ENCODE measurements at regions not wholly inside any gene's neighbourhood (a gene's known extent, or its start where the extent isn't known, plus 50 kb on each side); places are given as distances from the start of the nearest gene placed in this dataset.

- no peak overlapping the region for H3K27ac ChIP-seq
- no peak overlapping the region for H3K4me3 ChIP-seq (IDR thresholded peaks at IDR 0.05; ENCODE audit: insufficient read depth, low read depth, low read length)
- no peak overlapping the region for H3K4me2 ChIP-seq
- no peaks in the 10 kb centered on the region for H3K4me1 ChIP-seq (ENCODE audit: low read depth, poor library complexity, severe bottlenecking)
- no peak overlapping the region for H2AFZ ChIP-seq (ENCODE audit: low read depth)
- no peaks in the 10 kb centered on the region for H3K36me3 ChIP-seq (ENCODE audit: insufficient read depth)
- no peak overlapping the region for H3K9ac ChIP-seq
- no peaks in the 10 kb centered on the region for H3K27me3 ChIP-seq (ENCODE audit: insufficient read depth, low read depth)
- no peaks in the 10 kb centered on the region for H3K79me2 ChIP-seq (ENCODE audit: insufficient read depth, low read depth)
- H4K20me1 ChIP-seq (ENCODE audit: insufficient read depth): no peaks in the 10 kb centered on the region
- TF ChIP-seq CTCF (conservative IDR thresholded peaks at IDR 0.05; ENCODE audit: low read depth, low read length): no peak
These were observed 123.1 kb upstream of the KCNJ6 start for GRCh38 chr21:38039369-38039768.

DNA sequence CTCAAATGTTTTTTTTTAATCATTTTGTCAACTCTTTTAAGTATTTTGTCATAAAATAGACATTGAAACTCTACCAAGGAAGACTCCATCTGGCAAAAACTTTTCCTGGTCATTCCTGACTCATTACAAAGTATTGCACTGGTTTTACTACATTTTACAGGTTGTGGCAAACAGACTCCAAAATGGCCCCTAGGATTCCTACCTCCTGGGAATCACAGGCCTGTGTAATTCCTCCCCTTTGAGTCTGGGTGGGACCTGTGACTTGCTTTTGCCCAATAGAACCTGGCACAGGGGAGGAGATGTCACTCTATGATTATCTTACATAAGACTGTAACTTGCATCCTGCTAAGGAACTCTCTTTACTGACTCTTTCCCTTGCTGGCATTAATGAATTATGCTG is 123.6 kb upstream of the KCNJ6 start:
- Histone ChIP-seq H3K27ac (no peak overlapping the region), H4K20me1 (ENCODE audit: insufficient read depth) (no peaks in the 10 kb centered on the region), H3K4me1 (ENCODE audit: low read depth, poor library complexity, severe bottlenecking) (no peaks in the 10 kb centered on the region), H2AFZ (ENCODE audit: low read depth) (no peak overlapping the region), H3K9ac (no peak overlapping the region), H3K4me3 (IDR thresholded peaks at IDR 0.05; ENCODE audit: insufficient read depth, low read depth, low read length) (no peak overlapping the region), H3K4me2 (no peak overlapping the region), H3K27me3 (ENCODE audit: insufficient read depth, low read depth) (no peaks in the 10 kb centered on the region), H3K36me3 (ENCODE audit: insufficient read depth) (no peaks in the 10 kb centered on the region), H3K79me2 (ENCODE audit: insufficient read depth, low read depth) (no peaks in the 10 kb centered on the region)
- TF ChIP-seq CTCF (conservative IDR thresholded peaks at IDR 0.05; ENCODE audit: low read depth, low read length): no peak

DNA sequence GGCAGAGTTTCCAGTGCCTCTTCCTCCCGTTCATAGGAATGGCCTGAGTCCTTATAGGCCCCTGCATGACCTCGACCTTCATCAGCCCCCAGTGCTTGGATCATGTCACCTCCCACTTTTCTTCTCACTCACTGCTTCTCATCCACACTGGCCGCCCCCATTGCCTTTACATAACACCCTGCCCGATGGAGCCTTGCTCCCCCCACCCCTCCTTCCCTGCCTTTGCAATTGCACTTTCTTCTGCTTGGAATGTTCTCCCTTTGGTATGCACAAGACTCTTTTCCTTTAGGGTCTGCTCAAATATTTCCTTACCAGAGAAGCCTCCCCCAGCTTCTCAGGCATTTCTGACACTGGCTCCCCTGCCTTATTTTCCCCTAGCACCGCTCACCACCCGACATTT is 125.2 kb upstream of the KCNJ6 start:
- no peaks in the 10 kb centered on the region for H3K4me1 ChIP-seq (ENCODE audit: low read depth, poor library complexity, severe bottlenecking)
- H3K4me3 ChIP-seq (IDR thresholded peaks at IDR 0.05; ENCODE audit: insufficient read depth, low read depth, low read length): no peak overlapping the region
- H3K27ac ChIP-seq: no peak overlapping the region
- H2AFZ ChIP-seq (ENCODE audit: low read depth): no peak overlapping the region
- H4K20me1 ChIP-seq (ENCODE audit: insufficient read depth): no peaks in the 10 kb centered on the region
- H3K36me3 ChIP-seq (ENCODE audit: insufficient read depth): no peaks in the 10 kb centered on the region
- no peak overlapping the region for H3K9ac ChIP-seq
- no peak for TF ChIP-seq CTCF (conservative IDR thresholded peaks at IDR 0.05; ENCODE audit: low read depth, low read length)
- H3K79me2 ChIP-seq (ENCODE audit: insufficient read depth, low read depth): no peaks in the 10 kb centered on the region
- no peaks in the 10 kb centered on the region for H3K27me3 ChIP-seq (ENCODE audit: insufficient read depth, low read depth)
- no peak overlapping the region for H3K4me2 ChIP-seq

- Histone ChIP-seq H3K4me3 (IDR thresholded peaks at IDR 0.05; ENCODE audit: insufficient read depth, low read depth, low read length) (no peak overlapping the region), H3K4me1 (ENCODE audit: low read depth, poor library complexity, severe bottlenecking) (no peaks in the 10 kb centered on the region), H3K4me2 (no peak overlapping the region), H3K79me2 (ENCODE audit: insufficient read depth, low read depth) (no peaks in the 10 kb centered on the region), H2AFZ (ENCODE audit: low read depth) (no peak overlapping the region), H4K20me1 (ENCODE audit: insufficient read depth) (no peaks in the 10 kb centered on the region), H3K27me3 (ENCODE audit: insufficient read depth, low read depth) (no peaks in the 10 kb centered on the region), H3K27ac (no peak overlapping the region), H3K36me3 (ENCODE audit: insufficient read depth) (no peaks in the 10 kb centered on the region), H3K9ac (no peak overlapping the region)
- no peak for TF ChIP-seq CTCF (conservative IDR thresholded peaks at IDR 0.05; ENCODE audit: low read depth, low read length)
These were observed 126.0 kb upstream of the KCNJ6 start for GRCh38 chr21:38042246-38042645.

DNA sequence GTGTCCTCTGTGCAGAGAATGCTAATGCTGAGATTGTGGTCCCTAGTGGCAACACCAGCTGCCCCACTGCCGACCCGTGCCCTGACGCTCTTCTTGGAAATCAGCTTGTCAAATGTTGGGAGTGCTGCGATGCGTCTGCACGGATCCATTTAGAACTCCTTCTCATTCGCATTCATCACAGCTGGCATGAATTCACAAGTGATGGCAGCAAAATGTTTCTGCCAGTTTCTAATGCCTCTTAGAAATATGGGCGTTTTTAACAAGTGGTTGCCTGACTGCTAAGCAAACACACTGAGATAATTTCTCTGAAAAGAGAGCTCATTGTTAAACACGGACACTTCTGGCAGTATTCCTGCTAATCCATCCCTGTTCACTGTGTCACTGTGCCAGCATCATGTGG is 131.9 kb upstream of the KCNJ6 start:
- Histone ChIP-seq H3K27me3 (ENCODE audit: insufficient read depth, low read depth) (no peaks in the 10 kb centered on the region), H3K79me2 (ENCODE audit: insufficient read depth, low read depth) (no peaks in the 10 kb centered on the region), H2AFZ (ENCODE audit: low read depth) (no peak overlapping the region), H3K36me3 (ENCODE audit: insufficient read depth) (no peaks in the 10 kb centered on the region), H3K4me1 (ENCODE audit: low read depth, poor library complexity, severe bottlenecking) (no peaks in the 10 kb centered on the region), H3K4me2 (no peak overlapping the region), H3K27ac (no peak overlapping the region), H3K9ac (no peak overlapping the region), H3K4me3 (IDR thresholded peaks at IDR 0.05; ENCODE audit: insufficient read depth, low read depth, low read length) (no peak overlapping the region), H4K20me1 (ENCODE audit: insufficient read depth) (no peaks in the 10 kb centered on the region)
- TF ChIP-seq CTCF (conservative IDR thresholded peaks at IDR 0.05; ENCODE audit: low read depth, low read length): no peak

All from KMS-11 (cell line).